ENCODE measurements at regions not wholly inside any gene's neighbourhood (a gene's known extent, or its start where the extent isn't known, plus 50 kb on each side); places are given as distances from the start of the nearest gene placed in this dataset.

DNA sequence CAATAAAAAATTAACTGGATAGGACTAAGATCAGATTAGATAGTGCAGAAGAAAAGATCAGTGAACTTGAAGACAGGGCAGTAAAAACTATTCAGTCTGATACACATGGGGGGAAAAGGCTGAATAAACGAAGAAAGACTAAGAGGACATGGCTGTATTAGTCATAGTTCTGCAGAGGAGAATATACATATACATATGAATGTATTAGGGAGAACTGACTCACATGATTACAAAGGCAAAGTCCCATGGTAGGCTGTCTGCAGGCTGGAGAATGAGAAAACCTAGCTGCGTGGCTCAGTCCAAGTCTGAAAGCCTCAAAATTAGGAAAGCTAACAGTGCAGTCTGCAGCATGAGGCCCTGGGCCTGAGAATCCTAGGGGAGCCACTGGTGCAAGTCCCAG, 98.2 kb upstream of the GNAO1 start:
- ATAC-seq (no peak), DNase-seq (ENCODE audit: low read depth, low spot score) (no peak), FAIRE-seq (no peak)
- SMC1A ChIA-PET (ENCODE audit: uncharacterized antibody, unreplicated experiment) = no interaction called here
- POLR2A ChIA-PET = no interaction called here
- Histone ChIP-seq H3K4me3 (no peak overlapping the region), H3K9me3 (replicated peaks; ENCODE audit: control insufficient read depth, insufficient read depth, low read length) (no peaks in the 10 kb centered on the region), H3K27ac (ENCODE audit: control insufficient read depth, insufficient read depth) (no peak overlapping the region), H3K4me2 (ENCODE audit: control insufficient read depth, insufficient read depth) (no peak overlapping the region), H2AFZ (ENCODE audit: control insufficient read depth, low read depth, low read length) (no peak overlapping the region), H4K20me1 (ENCODE audit: control insufficient read depth, insufficient read depth) (no peaks in the 10 kb centered on the region), H3K27me3 (replicated peaks in 1 of 2; ENCODE audit: control insufficient read depth in 2 of 2, insufficient read depth in 2 of 2, low read length in 1 of 2) (no peaks in the 10 kb centered on the region), H3K4me1 (ENCODE audit: control insufficient read depth, insufficient read depth, low read length) (no peaks in the 10 kb centered on the region), H3K9ac (ENCODE audit: control insufficient read depth, insufficient read depth, low read length) (no peak overlapping the region), H3K36me3 (ENCODE audit: control insufficient read depth in 2 of 2, insufficient read depth in 2 of 2, low read length in 1 of 2) (no peaks in the 10 kb centered on the region), H3K79me2 (ENCODE audit: control insufficient read depth, insufficient read depth, low read length) (no peaks in the 10 kb centered on the region)
- WGBS (ENCODE audit: insufficient coverage, insufficient replicate concordance, low lambda C conversion rate, missing lambda C conversion rate) = 3% methylated on average over 2 of the region's 2 CpGs
- TF ChIP-seq SP1 (IDR thresholded peaks at IDR 0.05; ENCODE audit: low read depth, low read length) (no peak), SREBF2 (IDR thresholded peaks at IDR 0.05; ENCODE audit: low read length) (no peak), ETV6 (conservative IDR thresholded peaks at IDR 0.05 in 1 of 2, IDR thresholded peaks at IDR 0.05 in 1 of 2; ENCODE audit: borderline replicate concordance in 1 of 2, low read depth in 1 of 2) (no peak), ASH2L (IDR thresholded peaks at IDR 0.05; ENCODE audit: borderline replicate concordance, low read depth) (no peak), GABPA (IDR thresholded peaks at IDR 0.05; ENCODE audit: low read depth) (no peak)
- TF ChIP-seq, protein P1, sequence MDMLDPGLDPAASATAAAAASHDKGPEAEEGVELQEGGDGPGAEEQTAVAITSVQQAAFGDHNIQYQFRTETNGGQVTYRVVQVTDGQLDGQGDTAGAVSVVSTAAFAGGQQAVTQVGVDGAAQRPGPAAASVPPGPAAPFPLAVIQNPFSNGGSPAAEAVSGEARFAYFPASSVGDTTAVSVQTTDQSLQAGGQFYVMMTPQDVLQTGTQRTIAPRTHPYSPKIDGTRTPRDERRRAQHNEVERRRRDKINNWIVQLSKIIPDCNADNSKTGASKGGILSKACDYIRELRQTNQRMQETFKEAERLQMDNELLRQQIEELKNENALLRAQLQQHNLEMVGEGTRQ (IDR thresholded peaks at IDR 0.05; ENCODE audit: borderline replicate concordance, low read depth, low read length) = no peak
- no TSS peak for BruUV-seq (replicated peaks)
- in situ Hi-C loops (cut with MboI) = no loop called here
- RAD21 ChIA-PET (ENCODE audit: unreplicated experiment) = no interaction called here
- intact Hi-C loops (cut with micrococcal nuclease; ENCODE audit: unreplicated experiment) = no loop called here
- CTCF ChIA-PET = no interaction called here

DNA sequence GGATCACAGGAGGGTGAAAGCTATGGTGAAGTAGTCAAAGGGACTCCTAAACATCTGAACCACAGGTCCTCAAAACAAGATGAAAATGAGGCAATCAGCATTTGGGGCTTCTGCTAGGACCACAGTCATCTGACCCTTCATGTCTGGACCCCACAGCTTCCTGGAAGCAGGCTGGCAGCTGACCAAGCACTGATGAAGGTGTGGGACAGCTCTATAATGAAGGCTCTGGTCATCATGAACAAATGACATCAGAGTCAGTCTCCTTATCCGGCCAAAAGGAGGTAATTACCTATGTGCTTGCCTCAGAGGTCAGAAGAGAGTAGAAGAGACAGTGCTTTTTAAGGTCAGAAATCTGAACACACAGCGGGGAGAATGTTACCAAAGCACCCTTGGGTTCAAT, 101.2 kb upstream of the GNAO1 start:
- intact Hi-C loops (cut with micrococcal nuclease; ENCODE audit: unreplicated experiment) = no loop called here
- no TSS peak for BruUV-seq (replicated peaks)
- Histone ChIP-seq H3K4me3 (no peak overlapping the region), H3K4me2 (ENCODE audit: control insufficient read depth, insufficient read depth) (no peak overlapping the region), H3K4me1 (ENCODE audit: control insufficient read depth, insufficient read depth, low read length) (no peaks in the 10 kb centered on the region), H4K20me1 (ENCODE audit: control insufficient read depth, insufficient read depth) (no peaks in the 10 kb centered on the region), H3K9me3 (replicated peaks; ENCODE audit: control insufficient read depth, insufficient read depth, low read length) (no peaks in the 10 kb centered on the region), H3K9ac (ENCODE audit: control insufficient read depth, insufficient read depth, low read length) (no peak overlapping the region), H3K27ac (ENCODE audit: control insufficient read depth, insufficient read depth) (no peak overlapping the region), H2AFZ (ENCODE audit: control insufficient read depth, low read depth, low read length) (no peak overlapping the region), H3K36me3 (ENCODE audit: control insufficient read depth in 2 of 2, insufficient read depth in 2 of 2, low read length in 1 of 2) (no peaks in the 10 kb centered on the region), H3K79me2 (ENCODE audit: control insufficient read depth, insufficient read depth, low read length) (no peaks in the 10 kb centered on the region), H3K27me3 (replicated peaks in 1 of 2; ENCODE audit: control insufficient read depth in 2 of 2, insufficient read depth in 2 of 2, low read length in 1 of 2) (no peaks in the 10 kb centered on the region)
- DNase-seq (ENCODE audit: low read depth, low spot score) = no peak
- 12% methylated on average over 2 of the region's 2 CpGs for WGBS (ENCODE audit: insufficient coverage, insufficient replicate concordance, low lambda C conversion rate, missing lambda C conversion rate)
- ChIA-PET POLR2A (interaction anchor here (0.6 kb wide), 1 partner anchor 661 kb away, joined by 4 read pairs; no protein-coding TSS in a partner anchor), CTCF (no interaction called here), SMC1A (ENCODE audit: uncharacterized antibody, unreplicated experiment) (no interaction called here), RAD21 (ENCODE audit: unreplicated experiment) (no interaction called here)
- no peak for FAIRE-seq
- in situ Hi-C loops (cut with MboI) = no loop called here
- ATAC-seq = no peak
- no peak for TF ChIP-seq NR2C1 (IDR thresholded peaks at IDR 0.05)
- TF ChIP-seq RCOR1 (conservative IDR thresholded peaks at IDR 0.05; ENCODE audit: low read depth, low read length) = no peak
- TF ChIP-seq CHD1 (IDR thresholded peaks at IDR 0.05; ENCODE audit: low read depth, low read length) = no peak
- TF ChIP-seq, protein P2, sequence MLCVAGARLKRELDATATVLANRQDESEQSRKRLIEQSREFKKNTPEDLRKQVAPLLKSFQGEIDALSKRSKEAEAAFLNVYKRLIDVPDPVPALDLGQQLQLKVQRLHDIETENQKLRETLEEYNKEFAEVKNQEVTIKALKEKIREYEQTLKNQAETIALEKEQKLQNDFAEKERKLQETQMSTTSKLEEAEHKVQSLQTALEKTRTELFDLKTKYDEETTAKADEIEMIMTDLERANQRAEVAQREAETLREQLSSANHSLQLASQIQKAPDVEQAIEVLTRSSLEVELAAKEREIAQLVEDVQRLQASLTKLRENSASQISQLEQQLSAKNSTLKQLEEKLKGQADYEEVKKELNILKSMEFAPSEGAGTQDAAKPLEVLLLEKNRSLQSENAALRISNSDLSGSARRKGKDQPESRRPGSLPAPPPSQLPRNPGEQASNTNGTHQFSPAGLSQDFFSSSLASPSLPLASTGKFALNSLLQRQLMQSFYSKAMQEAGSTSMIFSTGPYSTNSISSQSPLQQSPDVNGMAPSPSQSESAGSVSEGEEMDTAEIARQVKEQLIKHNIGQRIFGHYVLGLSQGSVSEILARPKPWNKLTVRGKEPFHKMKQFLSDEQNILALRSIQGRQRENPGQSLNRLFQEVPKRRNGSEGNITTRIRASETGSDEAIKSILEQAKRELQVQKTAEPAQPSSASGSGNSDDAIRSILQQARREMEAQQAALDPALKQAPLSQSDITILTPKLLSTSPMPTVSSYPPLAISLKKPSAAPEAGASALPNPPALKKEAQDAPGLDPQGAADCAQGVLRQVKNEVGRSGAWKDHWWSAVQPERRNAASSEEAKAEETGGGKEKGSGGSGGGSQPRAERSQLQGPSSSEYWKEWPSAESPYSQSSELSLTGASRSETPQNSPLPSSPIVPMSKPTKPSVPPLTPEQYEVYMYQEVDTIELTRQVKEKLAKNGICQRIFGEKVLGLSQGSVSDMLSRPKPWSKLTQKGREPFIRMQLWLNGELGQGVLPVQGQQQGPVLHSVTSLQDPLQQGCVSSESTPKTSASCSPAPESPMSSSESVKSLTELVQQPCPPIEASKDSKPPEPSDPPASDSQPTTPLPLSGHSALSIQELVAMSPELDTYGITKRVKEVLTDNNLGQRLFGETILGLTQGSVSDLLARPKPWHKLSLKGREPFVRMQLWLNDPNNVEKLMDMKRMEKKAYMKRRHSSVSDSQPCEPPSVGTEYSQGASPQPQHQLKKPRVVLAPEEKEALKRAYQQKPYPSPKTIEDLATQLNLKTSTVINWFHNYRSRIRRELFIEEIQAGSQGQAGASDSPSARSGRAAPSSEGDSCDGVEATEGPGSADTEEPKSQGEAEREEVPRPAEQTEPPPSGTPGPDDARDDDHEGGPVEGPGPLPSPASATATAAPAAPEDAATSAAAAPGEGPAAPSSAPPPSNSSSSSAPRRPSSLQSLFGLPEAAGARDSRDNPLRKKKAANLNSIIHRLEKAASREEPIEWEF (IDR thresholded peaks at IDR 0.05; ENCODE audit: insufficient replicate concordance, low read depth, low read length) = no peak
- TF ChIP-seq EZH2 (IDR thresholded peaks at IDR 0.05; ENCODE audit: borderline replicate concordance, control insufficient read depth, low read depth, low read length) = no peak

Data from GM12878 (cell line).